Kidney epithelial cell (primary cell): ENCODE measurements at regions not wholly inside any gene's neighbourhood (a gene's known extent, or its start where the extent isn't known, plus 50 kb on each side); places are given as distances from the start of the nearest gene placed in this dataset.

ENCODE experiments used
- DNase-seq: peaks from one replicate; pipeline ENCODE4 v3.0.0-alpha.2; 2010; ENCODE audit warnings: low read depth
- H3K27me3 ChIP-seq: 2 replicates; pipeline ENCODE4 v1.6.0; 2011; ENCODE audit warnings: low read length; ENCODE audit not compliant: control insufficient read depth, insufficient read depth
- H3K36me3 ChIP-seq: 2 replicates; pipeline ENCODE4 v1.5.1; 2011; ENCODE audit warnings: low read length; ENCODE audit not compliant: control insufficient read depth, insufficient read depth
- H3K4me3 ChIP-seq: 2 replicates; pipeline ENCODE4 v1.5.1; 2011; ENCODE audit warnings: low read depth, mild to moderate bottlenecking, control low read depth, low read length
- CTCF ChIP-seq: IDR thresholded peaks from 2 replicates; pipeline ENCODE4 v1.5.1; 2011; ENCODE audit warnings: mild to moderate bottlenecking, moderate library complexity, low read length, control low read depth, inconsistent platforms; ENCODE audit not compliant: insufficient read depth, poor library complexity, severe bottlenecking

GRCh38 chr2:16589465-16589864, 76.2 kb downstream of the CYRIA start:
- no peak for DNase-seq
- no peak for TF ChIP-seq CTCF
- no peaks in the 10 kb centered on the region for H3K27me3 ChIP-seq
- H3K4me3 ChIP-seq, result no peak overlapping the region
- no peaks in the 10 kb centered on the region for H3K36me3 ChIP-seq

GRCh38 chr2:16588565-16588964, 77.1 kb downstream of the CYRIA start:
- Histone ChIP-seq H3K36me3 (no peaks in the 10 kb centered on the region), H3K4me3 (no peak overlapping the region), H3K27me3 (no peaks in the 10 kb centered on the region)
- DNase-seq, result no peak
- no peak for TF ChIP-seq CTCF

GRCh38 chr2:16587601-16588000, 78.0 kb downstream of the CYRIA start:
- no peak for DNase-seq
- Histone ChIP-seq H3K4me3 (no peak overlapping the region), H3K27me3 (no peaks in the 10 kb centered on the region), H3K36me3 (no peaks in the 10 kb centered on the region)
- no peak for TF ChIP-seq CTCF

GRCh38 chr2:16584824-16585540, 80.7 kb downstream of the CYRIA start:
- TF ChIP-seq CTCF, result no peak
- Histone ChIP-seq H3K27me3 (no peaks in the 10 kb centered on the region), H3K4me3 (no peak overlapping the region), H3K36me3 (no peaks in the 10 kb centered on the region)
- DNase-seq, result no peak

- no peaks in the 10 kb centered on the region for H3K36me3 ChIP-seq
- no peak for DNase-seq
- TF ChIP-seq CTCF, result no peak
- H3K27me3 ChIP-seq, result no peaks in the 10 kb centered on the region
- H3K4me3 ChIP-seq, result no peak overlapping the region
These were observed 81.5 kb downstream of the CYRIA start for GRCh38 chr2:16584084-16584483.

GRCh38 chr2:16581241-16581640, 84.4 kb downstream of the CYRIA start:
- no peak for TF ChIP-seq CTCF
- H3K36me3 ChIP-seq, result no peaks in the 10 kb centered on the region
- no peak overlapping the region for H3K4me3 ChIP-seq
- no peaks in the 10 kb centered on the region for H3K27me3 ChIP-seq
- no peak for DNase-seq
